Fibroblast of skin of back (primary cell): ENCODE measurements at regions not wholly inside any gene's neighbourhood (a gene's known extent, or its start where the extent isn't known, plus 50 kb on each side); places are given as distances from the start of the nearest gene placed in this dataset.
A peak's percentile ranks its signal among the peaks of the same experiment; 100 is the strongest.
"Not testable (repeated sequence)": the region's sequence is repeated elsewhere in the genome, so short reads cannot be mapped to it uniquely, and the experiment has no call there.

Experiments used
- DNase-seq: peaks from one replicate; pipeline ENCODE4 v3.0.0-alpha.2; 2013

DNA sequence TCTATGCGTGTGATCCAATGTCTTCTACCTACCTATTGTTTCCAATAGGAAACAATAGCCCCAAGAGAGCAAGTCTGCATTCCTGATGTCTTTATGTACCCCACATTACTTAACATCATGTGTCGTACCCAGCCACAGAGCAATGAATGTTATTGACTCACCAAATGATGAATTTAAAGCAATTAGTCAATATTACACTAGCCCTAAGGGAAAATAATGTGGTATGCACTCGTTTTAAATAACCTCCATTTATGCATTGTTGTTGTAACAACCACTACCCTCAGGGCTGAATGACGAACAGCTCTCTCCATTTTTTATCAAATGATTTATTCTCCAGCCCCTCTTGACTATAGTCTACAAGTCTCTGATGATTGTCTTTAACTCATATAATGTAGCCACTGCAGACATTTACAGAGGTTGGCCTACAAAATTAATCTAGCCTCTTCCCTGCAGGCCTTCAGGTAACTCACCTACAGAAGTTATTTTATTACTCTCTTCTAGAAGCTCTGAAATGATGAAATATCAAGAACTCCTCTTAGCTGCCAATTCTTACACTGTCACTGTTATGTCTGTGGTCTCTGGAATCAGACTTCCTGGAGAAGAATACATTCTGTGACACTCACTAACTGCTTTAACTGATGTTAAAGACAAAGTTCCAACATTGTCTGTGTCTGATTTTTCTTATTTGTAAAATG is 601.7 kb upstream of the GRIA3 start:
- DNase-seq = peak; percentile 34

DNA sequence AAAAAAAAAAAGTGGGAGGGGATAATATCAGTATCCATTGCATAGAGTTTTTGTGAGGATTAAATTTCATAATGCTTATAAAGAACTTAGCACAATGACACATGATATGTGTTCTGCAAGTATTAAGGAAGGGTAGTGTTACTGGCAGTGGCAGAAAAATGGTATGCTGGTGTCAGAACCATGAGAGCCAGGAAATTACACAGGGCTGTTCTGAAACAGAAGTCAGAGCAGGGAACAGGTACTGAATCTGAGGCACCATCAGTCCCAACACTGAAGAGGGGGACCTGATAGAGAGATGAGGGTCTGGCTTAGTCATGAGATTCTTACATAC is 601.1 kb upstream of the GRIA3 start:
- DNase-seq = no peak

DNA sequence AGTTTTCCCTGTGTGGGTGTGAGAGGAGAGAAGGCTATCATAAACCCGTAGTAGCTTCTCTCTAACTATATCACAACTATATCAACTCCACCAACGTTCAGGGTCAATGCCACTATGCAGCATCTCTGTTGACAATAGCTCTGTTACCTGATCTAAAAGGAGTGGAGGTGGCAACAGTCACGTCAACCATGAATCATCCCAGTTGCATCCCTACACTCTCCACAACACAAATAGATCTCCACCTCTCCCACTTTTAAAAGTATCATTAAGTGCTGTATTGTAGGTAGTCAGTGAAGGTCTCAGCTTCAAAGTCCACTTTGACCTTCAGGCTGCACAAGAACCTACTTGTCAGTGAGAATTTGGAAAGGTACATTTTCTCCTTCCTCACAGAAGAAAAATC is 600.5 kb upstream of the GRIA3 start:
- DNase-seq = no peak

DNA sequence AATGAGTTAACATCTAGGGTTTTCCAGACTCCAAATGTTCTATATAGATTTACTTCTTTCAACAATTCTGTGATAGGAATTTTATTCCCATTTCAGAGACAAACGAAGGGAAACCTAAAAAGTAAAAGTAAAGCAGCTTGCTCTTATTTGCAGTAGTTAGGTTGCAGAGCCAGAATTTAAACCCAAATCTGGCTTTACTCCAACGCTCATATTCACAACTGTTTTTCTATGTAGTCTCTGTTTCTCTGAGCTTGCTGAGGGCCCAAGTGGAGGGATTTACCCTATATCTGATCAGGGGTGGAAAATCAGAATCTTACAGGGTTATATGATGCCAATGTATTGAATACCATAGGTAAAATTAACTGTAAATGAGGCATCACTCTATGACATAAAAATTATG is 599.1 kb upstream of the GRIA3 start:
- no peak for DNase-seq

DNA sequence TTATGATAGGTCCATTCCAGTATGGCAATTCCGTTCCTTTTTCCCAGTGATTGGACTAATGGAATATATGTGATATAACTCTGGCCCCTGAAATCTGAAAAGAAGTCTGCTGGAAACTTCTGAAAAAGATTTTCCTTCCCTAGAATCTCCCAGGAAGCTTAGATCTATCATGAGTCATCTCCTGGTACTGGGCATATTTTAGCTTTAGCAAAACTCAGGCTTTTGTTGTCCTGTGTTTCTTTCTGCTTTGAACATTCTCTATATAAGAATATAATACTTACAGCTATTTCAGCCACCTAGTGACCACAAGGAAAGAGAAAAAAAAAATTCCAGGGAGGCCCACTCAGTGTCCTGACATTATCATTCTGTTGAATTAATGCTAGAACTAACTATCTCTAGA is 597.2 kb upstream of the GRIA3 start:
- DNase-seq = peak; percentile 46

DNA sequence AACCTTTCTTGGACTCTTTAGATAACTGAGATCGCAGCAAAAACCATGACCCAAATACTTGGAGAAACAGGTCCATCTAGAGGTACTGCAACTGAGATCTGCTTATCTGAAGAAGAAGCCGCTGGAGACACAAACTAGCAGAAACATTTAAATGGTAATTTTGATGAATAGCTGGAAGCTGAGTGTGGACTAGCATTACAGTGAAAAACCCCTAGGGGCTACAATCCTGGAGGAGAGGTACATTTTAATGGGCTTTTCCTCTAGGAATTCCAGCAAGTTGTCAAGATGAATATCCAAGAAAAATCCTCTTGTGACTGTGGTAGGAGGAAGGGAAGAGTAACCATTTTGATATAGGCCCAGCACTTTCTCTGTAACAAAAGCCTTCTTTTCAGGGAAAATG is 592.5 kb upstream of the GRIA3 start:
- DNase-seq = no peak

DNA sequence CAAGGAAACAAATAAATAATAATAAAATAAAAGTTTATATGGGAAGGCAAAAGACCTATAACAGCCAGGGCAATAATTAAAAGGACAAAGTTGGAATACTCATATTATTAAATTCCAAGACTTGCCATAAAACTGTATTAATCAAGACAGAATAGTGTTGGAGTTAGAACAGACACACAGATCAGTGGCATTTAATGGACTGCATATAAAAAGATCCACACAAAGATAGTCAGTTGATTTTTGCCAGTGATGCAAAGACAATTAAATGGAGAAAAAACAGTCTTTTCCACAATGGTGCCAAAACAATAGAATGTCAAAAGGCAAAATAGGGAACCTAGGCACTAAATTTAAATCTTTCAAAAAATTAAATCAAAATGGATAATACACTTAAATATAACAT is 587.1 kb upstream of the GRIA3 start:
- DNase-seq = no peak

DNA sequence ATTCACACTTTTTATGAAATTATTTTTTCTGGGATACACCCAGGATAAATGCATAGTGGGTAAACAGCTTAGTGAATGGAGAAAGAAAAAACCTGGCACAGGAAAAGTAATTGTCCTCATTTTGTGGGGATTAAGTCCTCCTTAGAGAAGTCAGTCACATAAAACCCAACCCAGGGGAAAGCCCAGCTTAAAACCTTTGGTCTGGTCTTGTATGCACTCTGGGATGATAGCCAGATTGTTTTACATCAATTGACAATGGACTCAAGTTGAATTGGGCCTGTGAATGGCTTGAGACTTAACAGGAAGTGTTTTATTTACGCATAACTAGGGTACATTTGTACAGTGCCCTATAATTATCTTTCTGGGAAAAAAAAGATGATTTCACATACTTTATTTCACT is 561.3 kb upstream of the GRIA3 start:
- DNase-seq = no peak

DNA sequence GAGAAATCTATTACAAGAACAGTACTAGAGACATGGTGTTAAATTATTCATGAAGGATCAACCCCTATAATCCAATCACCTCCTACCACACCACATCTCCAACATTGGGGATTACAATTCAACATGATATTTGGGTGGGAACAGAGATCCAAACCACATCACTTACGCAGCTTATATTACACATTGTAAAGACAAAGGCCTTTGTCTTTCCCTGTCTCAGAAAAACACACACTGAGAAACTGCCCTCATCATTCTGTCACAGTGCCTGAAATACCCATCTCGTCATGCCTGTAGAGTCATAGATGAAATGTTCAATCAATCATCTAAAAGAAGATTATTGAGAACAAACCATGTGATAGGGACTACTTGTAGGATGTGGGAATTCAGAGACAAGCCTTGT is 558.8 kb upstream of the GRIA3 start:
- DNase-seq = peak; percentile 11

DNA sequence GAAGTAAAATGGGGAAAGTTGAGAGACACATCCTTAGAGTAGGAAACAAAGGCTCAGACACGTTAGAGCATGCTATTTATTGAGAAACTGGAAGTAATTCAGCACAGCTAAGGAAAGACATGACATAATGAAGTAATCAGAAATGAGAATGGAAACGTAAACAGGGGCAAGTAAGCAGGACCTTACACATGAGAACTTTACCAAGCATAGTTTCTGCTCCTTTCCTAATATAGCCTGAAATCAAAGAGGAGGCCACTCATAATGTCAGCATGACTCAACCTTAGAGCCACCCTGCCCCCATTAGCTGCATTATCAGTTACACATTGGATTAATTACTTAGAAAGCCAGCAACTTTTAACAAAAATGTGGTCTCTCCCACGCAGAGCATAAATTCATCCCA is 558.3 kb upstream of the GRIA3 start:
- DNase-seq = peak; percentile 82

DNA sequence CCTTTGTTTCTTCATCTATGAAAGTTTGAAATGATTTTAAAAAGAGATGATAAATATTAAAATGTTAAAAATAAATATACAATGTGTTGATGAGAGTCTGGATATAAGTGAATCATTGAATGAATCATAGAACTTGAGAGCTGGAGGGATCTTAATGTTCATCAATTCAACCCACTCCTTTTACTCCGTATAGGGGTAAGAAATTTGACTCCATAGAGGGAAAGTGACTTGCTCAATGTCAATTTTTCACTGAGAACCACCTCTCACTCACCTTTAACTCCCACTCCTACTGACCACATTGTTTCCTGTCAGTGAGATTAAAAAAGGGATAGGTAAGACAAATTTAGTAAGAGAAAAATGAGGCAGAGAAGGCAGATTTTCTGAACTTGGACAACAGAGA is 557.2 kb upstream of the GRIA3 start:
- peak; percentile 13 for DNase-seq

DNA sequence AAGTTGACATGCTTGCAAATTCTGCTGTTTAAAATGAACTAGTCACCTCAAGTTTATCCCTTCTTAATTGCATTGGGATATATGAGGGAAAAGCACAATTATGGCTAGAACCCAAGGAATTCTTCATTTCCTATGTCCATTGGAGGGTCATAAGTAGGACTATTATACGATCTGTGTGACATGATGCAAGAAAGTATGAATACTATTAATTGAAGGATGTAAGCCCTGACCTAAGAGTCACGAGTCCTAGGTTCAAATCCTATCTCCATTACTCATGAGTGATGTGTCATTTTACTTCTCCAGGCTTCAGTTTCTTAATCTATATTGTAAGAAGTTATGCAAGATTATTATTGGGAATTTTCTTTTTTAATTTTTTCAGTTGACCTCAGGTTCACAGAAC is 542.9 kb upstream of the GRIA3 start:
- DNase-seq = no peak

DNA sequence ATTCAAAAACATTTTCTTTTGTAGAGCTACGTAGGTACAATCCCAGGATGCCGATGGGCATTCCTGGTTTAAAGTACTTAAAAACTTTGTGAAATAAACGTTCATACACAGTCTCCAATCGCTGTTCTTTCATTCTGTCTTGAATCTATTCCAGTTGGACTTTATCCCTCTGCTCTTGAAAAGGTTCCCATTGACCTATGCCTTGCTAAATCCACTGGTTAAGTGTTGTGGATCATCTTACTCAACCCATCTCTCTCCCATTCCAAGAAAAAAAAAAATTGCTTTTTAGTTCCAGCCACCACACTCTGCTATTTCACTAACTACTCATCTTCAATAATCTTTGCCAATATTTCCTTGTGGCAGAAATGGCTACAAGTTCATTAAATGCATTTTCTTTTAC is 542.3 kb upstream of the GRIA3 start:
- DNase-seq = no peak

DNA sequence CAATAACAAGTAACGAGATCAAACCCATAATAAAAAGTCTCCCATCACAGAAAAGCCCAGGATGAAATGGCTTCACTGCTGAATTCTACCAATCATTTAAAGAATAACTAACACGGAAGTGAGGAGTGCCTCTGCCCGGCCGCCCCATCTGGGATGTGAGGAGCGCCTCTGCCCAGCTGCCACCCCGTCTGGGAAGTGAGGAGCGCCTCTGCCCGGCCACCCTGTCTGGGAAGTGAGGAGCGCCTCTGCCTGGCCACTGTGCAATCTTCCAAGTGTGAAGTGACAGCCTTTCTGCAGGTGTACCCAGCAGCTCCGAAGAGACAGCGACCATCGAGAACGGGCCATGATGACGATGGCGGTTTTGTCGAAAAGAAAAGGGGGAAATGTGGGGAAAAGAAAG is 528.8 kb upstream of the GRIA3 start:
- not testable (repeated sequence) for DNase-seq

DNA sequence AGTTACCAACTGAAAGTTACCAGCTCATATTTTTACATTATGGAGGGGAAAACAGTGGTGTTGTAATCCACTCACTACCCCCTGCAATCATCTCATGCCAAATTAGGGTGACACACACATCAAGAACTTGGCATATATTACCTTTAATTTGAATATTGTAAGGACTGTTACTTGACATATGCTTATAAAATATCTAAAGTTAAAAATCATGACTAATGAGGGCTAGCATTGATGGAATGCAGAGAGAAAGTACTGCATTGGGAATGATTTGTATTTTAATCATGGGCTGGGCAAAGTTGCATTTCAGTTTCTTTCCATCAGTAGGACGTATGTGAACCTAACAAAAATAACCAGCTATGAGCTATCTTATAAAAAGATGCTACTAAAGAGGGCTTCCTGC is 517.5 kb upstream of the GRIA3 start:
- DNase-seq = peak; percentile 46

DNA sequence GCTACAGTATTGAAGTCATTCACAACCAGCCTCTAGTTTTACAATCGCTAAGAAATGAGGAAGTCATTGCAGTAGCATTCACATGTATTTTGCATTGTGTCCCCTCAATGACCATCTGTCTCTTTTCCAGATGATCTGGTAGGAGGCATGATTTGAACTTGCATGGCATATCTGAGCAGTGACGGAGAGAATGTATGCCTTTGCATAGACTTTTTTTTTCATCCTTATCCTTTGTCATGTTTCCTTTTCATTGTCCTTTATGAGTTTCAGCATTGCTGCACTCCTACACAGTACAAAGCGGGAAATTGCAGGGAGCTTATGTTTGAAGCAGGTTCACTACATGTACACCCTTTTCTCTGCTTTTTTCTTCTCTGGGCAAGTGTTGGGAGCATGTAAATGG is 516.4 kb upstream of the GRIA3 start:
- no peak for DNase-seq

DNA sequence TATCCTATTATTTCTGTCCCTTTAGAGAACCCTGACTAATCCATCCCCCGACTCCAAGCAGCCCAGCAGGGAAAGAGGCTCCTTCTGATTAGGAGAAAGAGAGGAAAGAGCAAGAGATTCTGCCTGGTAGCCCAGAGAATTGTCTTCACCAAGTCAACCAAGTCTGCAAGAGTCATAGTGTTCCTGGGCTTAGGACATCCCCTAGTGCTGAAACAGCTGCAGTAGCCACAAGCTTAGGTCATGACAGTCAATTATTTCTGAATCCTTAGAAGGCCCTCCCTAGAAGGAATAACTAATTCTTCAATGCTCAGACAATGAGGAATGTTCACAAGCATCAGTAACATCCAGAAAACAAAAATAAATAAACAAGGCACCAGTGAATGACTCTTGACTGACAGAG is 480.3 kb upstream of the GRIA3 start:
- peak; percentile 16 for DNase-seq

DNA sequence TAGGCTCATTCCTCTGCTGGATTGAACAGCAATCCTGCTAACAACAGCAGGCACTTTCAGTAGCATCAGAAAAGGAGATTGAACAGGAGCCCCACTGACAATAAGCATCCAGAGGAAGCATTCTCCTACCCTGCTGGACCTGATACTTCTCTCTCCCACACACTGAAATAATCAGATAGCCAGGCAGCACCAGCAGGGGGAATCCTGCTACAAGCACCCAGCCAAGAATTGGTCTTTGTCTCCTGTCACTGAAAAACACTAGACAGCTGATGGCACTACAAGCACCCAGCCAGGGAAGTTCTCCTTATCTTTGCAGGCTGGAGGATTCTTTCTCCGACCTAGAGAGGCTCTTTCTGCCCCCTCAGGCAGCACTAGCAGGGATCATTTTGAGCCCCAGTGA is 444.3 kb upstream of the GRIA3 start:
- peak; percentile 4 for DNase-seq

DNA sequence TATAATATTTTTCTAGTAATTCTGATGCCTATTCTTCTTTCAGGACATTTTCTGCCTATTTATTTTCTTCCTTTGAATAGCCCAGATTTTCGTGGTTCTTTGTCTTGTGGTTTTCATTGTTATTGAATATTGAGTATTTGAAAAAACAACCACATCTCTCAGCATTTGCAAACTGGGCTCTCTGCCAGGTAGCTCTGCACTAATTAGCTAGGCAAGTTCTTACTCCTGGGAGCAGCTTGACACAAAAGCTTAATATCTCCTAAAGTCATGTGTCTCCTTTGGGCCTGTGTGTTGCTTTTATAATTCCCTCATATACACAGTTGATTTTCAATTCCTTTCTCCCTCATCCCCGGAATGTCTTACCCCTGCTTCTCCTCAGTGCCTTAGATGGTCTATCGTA is 413.5 kb upstream of the GRIA3 start:
- DNase-seq = no peak

DNA sequence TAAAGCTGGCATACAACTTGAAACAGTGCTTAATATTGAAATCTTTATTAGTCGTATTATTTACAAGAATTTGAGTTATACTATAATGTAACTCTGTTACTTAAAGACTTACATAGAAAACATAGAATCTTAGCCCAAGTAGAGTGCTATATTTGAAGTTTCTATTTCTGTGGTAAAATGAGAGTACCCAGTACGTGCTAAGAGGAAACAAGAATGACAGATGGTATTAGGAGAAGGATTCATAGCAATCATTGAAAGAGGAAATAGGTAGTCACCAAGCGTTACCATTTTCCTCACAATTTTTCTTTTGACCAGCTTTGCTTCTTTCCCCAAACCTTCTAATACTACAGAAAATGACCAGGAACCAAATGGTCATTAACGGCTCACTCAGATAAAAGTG is 412.1 kb upstream of the GRIA3 start:
- DNase-seq = no peak

DNA sequence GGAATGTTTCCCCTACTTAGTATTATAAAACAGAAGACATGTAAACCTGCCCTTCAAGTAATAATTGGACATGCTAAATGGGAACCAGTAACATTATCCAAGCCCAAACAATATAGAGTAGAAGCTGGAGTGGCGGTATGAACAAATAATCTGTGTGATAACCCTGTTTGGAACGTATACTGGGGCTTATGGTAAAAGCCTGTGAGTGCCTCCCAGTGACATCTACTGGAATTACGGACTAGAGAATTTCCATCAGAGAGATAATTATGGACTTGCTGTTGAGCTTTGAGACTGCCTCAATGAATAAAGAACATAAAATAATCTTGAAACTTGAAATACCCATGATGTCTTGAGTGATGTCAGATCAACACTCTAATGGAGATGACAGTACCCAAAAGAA is 406.3 kb upstream of the GRIA3 start:
- DNase-seq = no peak

DNA sequence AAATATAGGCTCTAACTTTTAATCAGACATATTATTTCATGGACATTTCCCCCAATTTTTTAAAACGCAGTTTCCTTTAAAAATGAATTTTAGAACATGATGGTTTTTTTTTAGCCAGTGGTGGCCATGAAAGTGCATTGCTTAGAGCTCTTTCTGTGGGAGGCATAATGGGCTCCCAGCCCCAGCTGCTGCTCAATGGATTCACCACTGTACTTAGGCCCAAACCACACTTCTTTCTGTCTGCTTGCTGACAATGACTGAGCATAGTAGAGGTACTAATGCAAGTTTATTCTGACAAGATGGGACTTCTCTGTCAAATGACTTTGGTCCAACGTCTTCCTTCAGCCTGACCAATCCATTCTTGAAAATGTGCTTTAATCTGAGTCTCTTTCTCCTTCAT is 400.2 kb upstream of the GRIA3 start:
- no peak for DNase-seq

DNA sequence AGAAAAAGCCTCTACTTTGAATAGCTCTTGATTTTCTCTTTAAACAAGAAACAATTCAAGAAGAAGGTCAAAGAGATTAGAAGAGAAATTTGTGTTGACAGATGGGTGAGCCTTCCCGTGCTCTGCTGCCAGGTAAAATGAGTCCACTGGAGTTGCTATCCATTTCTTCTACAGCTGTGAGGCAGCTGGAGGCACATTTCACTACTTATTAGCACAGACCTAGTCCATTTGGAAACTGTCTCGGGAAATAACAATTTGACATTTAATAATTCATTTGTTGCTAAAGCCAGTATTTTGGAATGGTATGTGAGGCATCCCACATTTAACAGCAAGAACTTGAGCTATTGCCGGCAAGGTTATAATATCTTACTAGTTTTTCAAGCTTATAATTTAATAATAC is 396.8 kb upstream of the GRIA3 start:
- no peak for DNase-seq

DNA sequence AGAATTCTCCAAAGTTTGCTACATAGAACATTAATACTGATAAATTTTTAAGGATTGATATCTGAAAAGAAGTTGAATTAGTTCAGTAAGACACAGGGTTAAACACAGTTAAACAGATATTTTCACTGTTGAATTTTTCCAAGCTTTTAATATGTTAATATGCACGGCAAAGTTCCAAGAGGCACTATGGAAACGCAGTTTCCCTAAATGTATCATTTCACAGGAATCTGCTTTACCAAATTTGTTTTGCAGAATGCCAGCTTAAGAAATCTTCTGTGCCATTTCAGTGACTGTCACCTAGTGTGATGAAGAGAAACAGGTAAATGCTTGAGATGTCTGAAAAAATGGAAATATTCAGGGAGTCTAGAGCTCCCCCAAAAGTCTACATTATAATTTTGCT is 395.9 kb upstream of the GRIA3 start:
- DNase-seq = no peak

DNA sequence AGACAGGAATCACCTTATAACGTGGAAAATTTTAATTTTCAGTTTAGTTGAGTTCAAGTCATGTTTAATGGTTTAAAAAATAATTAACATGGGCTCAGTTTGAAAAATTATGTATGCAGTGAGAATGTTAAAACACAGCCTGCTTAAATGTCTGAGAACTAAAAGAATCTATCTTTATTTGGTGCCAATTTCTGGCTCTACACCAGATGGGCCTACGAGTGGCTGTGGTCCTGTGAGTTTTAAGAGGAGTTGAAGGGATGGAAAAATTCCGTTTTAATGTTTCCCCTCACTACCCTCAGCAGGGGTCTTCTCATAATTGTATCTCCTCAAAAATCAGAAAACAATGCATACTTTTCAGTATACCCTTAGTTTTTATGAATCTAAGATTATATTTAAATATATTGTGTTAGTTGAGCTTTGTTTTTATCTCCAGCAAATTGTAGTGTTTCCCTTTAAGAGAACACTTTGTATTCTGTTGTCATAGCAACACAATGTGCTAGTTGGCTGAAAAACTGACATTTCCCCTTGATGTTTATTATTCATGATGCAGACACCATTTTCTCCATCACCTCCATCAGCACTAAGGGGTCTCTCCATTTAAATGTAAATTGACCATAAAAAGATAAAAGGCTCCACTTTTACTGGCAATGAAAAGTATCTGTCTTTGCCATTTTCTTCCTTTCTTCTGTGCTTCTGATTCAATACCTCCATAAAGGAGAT is 393.5 kb upstream of the GRIA3 start:
- DNase-seq = no peak
